ENCODE measurements at regions not wholly inside any gene's neighbourhood (a gene's known extent, or its start where the extent isn't known, plus 50 kb on each side); places are given as distances from the start of the nearest gene placed in this dataset.
"Not testable (repeated sequence)": the region's sequence is repeated elsewhere in the genome, so short reads cannot be mapped to it uniquely, and the experiment has no call there.

- ATAC-seq (no peak), DNase-seq (no peak)
Measured at GRCh38 chr14:38404100-38404541, 148.2 kb upstream of the CLEC14A start.

- no peak for DNase-seq
- ATAC-seq = no peak
Measured at GRCh38 chr14:38400751-38401150, 144.9 kb upstream of the CLEC14A start.

- DNase-seq = no peak
- no peak for ATAC-seq
Measured at GRCh38 chr14:38399652-38400051, 143.8 kb upstream of the CLEC14A start.

- ATAC-seq = no peak
- no peak for DNase-seq
Measured at GRCh38 chr14:38394767-38395166, 138.9 kb upstream of the CLEC14A start.

GRCh38 chr14:38394064-38394463, 138.2 kb upstream of the CLEC14A start:
- no peak for ATAC-seq
- no peak for DNase-seq

GRCh38 chr14:38391334-38391733, 135.4 kb upstream of the CLEC14A start:
- ATAC-seq (no peak), DNase-seq (no peak)

GRCh38 chr14:38389681-38390080, 133.8 kb upstream of the CLEC14A start:
- ATAC-seq (no peak), DNase-seq (no peak)

- no peak for ATAC-seq
- DNase-seq = no peak
Measured at GRCh38 chr14:38387821-38388220, 131.9 kb upstream of the CLEC14A start.

GRCh38 chr14:38385836-38386235, 129.9 kb upstream of the CLEC14A start:
- DNase-seq (no peak), ATAC-seq (no peak)

GRCh38 chr14:38385343-38385742, 129.4 kb upstream of the CLEC14A start:
- ATAC-seq (no peak), DNase-seq (no peak)

- ATAC-seq = no peak
Measured at GRCh38 chr14:38384741-38385140, 128.8 kb upstream of the CLEC14A start.

GRCh38 chr14:38367922-38368321, 112.0 kb upstream of the CLEC14A start:
- ATAC-seq (no peak), DNase-seq (no peak)

More at GRCh38 chr14:38384741-38385140, 128.8 kb upstream of the CLEC14A start:
- no peak for DNase-seq

GRCh38 chr14:38366374-38366773, 110.5 kb upstream of the CLEC14A start:
- ATAC-seq (no peak), DNase-seq (no peak)

- ATAC-seq (no peak), DNase-seq (no peak)
Measured at GRCh38 chr14:38363217-38363616, 107.3 kb upstream of the CLEC14A start.

GRCh38 chr14:38357557-38357956, 101.7 kb upstream of the CLEC14A start:
- no peak for ATAC-seq

GRCh38 chr14:38355473-38355872, 99.6 kb upstream of the CLEC14A start:
- ATAC-seq = not testable (repeated sequence)

More at GRCh38 chr14:38357557-38357956, 101.7 kb upstream of the CLEC14A start:
- no peak for DNase-seq

GRCh38 chr14:38350102-38350501, 94.2 kb upstream of the CLEC14A start:
- DNase-seq (no peak), ATAC-seq (no peak)

More at GRCh38 chr14:38355473-38355872, 99.6 kb upstream of the CLEC14A start:
- DNase-seq = not testable (repeated sequence)

- ATAC-seq (no peak), DNase-seq (no peak)
Measured at GRCh38 chr14:38342803-38343202, 86.9 kb upstream of the CLEC14A start.

- DNase-seq (no peak), ATAC-seq (no peak)
Measured at GRCh38 chr14:38339696-38340095, 83.8 kb upstream of the CLEC14A start.

GRCh38 chr14:38336298-38336697, 80.4 kb upstream of the CLEC14A start:
- DNase-seq (no peak), ATAC-seq (no peak)

GRCh38 chr14:38330275-38330674, 74.4 kb upstream of the CLEC14A start:
- DNase-seq = no peak
- no peak for ATAC-seq

GRCh38 chr14:38329246-38329645, 73.4 kb upstream of the CLEC14A start:
- no peak for DNase-seq
- no peak for ATAC-seq

- ATAC-seq = no peak
- DNase-seq = no peak
Measured at GRCh38 chr14:38316922-38317321, 61.0 kb upstream of the CLEC14A start.

GRCh38 chr14:38311655-38312054, 55.8 kb upstream of the CLEC14A start:
- DNase-seq = no peak
- ATAC-seq = no peak

- DNase-seq (no peak), ATAC-seq (no peak)
Measured at GRCh38 chr14:38310420-38310995, 54.6 kb upstream of the CLEC14A start.

Data from stimulated activated naive CD8-positive, alpha-beta T cell treated with anti-CD3 and anti-CD28 coated beads, Interleukin-15, Interleukin-2, amounts not matched to agents 100 U/mL and 50 U/mL, for 24 hours (primary cell).